EL (cell line): ENCODE measurements at regions not wholly inside any gene's neighbourhood (a gene's known extent, or its start where the extent isn't known, plus 50 kb on each side); places are given as distances from the start of the nearest gene placed in this dataset.
"Not testable (repeated sequence)": the region's sequence is repeated elsewhere in the genome, so short reads cannot be mapped to it uniquely, and the experiment has no call there.

Experiments used
- DNase-seq: peaks from one replicate; pipeline ENCODE4 v3.0.0-alpha.2; 2016

DNA sequence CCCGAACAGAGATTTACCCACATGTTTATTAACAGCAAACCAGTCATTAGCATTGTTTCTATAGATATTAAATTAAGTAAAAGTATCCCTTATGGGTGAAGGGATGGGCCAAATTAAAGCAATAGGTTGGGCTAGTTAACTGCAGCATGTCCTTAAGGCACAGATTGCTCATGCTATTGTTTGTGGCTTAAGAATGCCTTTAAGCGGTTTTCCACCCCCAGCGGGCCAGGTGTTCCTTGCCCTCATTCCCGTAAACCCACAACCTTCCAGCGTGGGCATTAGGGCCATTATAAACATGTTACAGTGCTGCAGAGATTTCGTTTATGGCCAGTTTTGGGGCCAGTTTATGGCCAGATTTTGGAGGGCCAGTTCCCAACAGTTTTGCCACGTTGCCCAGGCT lies 245.3 kb upstream of the PROK2 start:
- not testable (repeated sequence) for DNase-seq

DNA sequence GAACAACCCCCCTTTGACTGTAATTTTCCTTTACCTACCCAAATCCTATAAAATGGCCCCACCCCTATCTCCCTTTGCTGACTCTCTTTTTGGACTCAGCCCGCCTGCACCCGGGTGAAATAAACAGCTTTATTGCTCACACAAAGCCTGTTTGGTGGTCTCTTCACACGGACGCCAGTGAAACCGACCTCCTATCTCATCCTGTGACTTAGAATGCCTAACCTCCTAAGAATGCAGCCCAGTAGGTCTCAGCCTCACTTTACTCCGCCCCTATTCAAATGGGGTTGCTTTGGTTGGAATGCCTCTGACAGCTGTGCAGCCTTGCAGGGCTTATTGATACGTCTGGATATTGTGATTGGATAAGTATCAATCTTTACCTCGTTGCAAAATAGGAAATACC lies 243.8 kb upstream of the PROK2 start:
- DNase-seq = peak; percentile 46

DNA sequence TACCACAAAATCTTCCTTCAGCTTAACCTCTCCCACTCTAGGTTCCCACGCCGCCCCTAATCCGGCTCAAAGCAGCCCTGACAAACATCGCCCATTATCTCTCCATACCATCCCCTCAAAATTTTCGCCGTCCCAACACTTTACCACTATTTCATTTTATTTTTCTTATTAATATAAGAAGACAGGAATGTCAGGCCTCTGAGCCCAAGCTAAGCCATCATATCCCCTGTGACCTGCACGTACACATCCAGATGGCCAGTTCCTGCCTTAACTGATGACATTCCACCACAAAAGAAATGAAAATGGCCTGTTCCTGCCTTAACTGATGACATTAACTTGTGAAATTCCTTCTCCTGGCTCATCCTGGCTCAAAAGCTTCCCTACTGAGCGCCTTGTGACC lies 243.4 kb upstream of the PROK2 start:
- not testable (repeated sequence) for DNase-seq

DNA sequence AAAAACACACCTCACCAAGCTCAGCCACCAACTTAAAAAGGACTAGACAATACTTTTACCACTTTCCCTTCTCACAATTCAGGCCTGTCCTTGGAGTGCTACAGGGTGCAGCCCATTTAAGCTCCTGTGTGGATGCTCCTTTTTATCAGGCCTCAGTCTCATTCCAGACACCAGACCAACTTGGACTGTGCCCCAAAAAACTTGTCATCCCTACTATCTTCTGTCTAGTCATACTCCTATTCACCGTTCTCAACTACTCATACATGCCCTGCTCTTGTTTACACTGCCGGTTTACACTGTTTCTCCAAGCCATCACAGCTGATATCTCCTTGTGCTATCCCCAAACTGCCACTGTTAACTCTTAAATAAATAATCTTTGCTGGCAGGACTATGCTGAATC lies 242.8 kb upstream of the PROK2 start:
- DNase-seq = not testable (repeated sequence)

DNA sequence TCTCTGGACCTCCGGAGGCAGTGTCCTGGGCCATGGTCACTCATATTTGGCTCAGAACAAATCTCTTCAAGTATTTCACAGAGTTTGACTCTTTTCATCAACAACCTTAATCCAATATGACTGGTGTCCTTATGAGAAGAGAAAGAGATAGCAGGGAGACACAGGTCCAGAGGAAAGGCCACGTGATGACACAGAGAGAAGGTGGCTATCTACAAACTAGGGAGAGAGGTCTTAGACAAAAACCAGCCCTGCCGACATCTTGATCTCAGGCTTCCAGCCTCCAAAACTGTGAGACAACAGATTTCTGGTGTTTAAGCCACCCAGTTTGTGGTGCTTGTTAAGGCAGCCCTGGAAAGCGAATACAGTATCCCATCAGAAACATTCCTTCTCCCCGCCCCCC lies 237.1 kb upstream of the PROK2 start:
- DNase-seq = no peak

DNA sequence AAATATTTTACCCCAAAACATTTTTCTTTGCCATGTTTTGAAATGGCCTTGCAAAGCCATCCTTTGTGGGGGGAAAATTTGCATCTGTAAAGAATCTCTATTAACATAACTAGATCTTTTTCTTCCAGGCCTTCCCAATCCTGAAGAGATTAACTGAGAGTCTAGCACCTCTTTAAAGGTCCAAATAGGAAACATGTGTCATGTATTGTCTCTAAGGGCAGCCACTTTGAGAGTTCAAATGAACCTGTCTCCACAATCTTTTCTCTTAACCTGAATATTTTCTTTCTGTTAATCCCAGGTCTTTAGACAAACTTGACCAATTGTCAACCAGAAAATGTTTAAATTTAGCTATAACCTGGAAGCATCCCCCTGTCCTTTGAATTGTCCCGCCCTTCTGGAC lies 236.6 kb upstream of the PROK2 start:
- no peak for DNase-seq

DNA sequence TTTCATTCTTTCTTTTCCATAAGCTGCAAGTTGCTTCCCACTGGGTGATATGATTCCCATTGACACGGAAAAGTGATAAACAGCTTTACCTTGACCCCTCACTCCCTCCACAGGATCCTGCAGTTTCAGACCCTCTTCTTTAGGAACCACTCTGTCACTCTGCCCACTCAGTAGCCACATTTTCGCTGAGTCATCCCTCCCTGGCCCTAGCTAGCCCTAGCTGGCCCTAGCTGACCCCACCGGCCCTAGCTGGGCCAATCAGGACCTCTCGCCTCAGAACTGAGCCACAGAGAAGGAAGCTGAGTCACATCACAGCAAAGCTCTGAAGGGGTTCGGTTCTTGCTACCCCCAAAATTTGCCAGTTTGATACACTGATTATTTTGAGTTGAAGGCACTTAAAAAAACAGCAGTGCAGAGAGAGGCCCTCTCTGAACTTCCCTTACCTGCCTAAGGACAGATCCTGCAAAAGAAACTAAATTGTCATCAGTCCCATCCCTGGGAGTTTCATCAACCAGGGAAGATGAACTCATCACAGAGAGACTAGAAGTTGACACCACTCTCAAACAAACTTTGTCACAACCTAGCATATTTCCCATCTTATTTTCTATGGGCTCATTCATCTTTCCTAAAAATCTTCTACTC lies 233.5 kb upstream of the PROK2 start:
- DNase-seq = peak; percentile 41

DNA sequence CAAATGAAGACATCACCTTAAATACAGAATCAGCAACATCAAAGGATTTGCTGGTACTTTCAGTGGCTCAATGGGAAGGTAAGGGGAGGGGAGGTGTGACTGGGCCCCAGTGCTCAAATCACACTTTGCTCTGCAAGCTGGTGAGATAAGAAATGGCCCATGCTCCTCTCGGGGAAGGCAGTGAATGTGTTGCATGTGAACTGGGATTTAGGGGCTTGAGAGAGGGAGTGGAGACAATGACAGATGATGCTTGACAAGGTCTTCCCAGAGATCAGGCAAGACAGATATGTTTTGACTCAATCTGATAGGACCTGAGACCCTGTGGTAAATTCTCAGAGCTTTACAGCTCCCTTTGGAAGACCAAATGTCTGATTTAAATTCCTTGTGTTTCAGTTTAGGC lies 233.0 kb upstream of the PROK2 start:
- no peak for DNase-seq

DNA sequence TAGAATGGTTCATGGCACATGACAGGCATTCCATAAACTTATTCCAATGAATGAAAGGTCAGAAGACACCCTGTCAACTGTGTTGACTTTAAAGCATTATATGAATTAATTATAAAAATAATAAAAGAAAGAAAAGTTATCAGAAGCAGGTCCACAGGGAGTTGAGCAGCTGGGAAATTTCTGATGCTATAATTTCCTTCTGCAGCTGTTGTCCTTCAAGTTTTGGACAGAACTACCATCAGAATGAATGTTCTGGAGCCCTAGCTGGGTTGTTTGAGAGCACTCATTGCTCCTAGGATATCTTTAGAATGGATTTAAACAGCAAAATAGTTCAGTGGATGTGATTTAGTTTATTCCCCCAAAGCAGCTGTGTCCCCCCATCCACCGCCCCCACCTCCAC lies 232.4 kb upstream of the PROK2 start:
- no peak for DNase-seq

DNA sequence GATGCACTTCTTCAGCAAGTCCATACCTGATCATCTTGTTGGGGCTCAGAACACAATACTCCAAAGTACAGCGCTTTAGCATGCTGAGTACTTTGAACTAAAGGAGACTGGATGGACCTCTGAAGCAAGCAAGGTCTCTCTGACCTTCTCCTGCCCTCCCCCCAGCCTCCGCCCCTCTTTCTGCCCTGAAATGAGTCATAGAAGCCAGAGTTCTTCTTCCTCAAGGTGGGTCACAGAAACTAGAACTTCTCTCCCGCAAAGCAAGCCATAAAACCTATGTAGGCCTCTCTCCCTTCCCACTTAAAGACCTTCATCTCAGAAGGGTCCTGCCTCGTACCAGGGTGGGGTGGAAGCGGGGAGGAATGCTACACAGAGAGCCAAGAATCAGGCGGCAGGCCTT lies 230.5 kb upstream of the PROK2 start:
- no peak for DNase-seq

DNA sequence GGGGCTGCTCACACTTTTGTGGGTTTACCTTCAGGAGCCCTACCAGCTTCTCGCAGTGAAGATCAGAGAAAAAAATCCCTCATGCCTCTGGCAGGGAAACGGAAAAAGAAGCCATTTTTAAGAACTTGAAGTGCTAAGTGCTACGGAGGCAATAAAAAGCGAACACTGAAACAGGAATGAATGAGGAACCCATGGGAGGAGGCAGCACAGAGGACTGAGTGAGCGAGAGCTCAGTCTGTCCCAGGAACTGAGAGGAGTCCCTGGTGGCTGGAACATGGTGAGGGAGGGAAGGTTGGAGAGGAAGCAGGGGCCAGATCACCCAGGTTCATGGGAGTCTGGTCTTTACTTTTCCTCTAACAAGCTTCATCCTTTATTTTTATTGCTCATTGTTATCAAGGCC lies 228.1 kb upstream of the PROK2 start:
- DNase-seq = no peak

DNA sequence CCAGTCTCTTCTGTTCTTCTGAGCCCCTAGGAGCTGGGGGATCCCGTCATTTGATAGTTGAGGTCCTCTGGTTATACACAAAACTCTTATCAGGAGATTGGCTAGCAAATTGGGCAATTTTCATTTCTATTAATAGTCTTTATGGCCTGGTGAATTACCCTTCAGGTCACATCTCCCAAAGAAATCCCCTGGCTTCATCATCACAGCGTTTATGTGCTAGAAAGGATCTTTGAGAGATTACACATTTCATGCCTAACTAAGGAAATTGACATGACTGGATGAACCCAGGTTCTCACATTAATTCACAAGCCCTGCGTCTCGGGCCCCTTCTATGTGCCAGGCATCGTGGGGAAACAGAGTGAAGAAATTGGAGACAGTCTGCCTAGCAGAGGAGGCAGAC lies 227.4 kb upstream of the PROK2 start:
- no peak for DNase-seq

DNA sequence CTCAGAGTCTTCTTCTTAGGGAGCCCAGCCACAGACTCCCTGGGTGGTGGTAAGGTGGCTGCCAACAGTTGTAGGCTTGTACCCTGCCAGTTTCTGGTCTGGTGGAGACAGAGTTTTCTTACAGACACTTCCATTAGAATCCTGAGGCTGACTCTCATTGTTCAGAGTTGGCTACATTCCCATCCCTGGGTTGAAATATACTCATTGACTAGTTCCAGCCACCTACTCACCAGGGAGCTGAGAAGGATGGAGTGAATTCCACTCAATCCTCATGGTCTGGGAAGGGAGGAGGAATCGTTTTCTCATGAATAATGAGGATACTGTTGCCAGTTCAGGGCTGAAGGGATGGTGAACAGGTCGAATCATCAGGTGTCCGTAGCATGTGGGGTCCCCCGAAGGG lies 226.5 kb upstream of the PROK2 start:
- peak; percentile 52 for DNase-seq

DNA sequence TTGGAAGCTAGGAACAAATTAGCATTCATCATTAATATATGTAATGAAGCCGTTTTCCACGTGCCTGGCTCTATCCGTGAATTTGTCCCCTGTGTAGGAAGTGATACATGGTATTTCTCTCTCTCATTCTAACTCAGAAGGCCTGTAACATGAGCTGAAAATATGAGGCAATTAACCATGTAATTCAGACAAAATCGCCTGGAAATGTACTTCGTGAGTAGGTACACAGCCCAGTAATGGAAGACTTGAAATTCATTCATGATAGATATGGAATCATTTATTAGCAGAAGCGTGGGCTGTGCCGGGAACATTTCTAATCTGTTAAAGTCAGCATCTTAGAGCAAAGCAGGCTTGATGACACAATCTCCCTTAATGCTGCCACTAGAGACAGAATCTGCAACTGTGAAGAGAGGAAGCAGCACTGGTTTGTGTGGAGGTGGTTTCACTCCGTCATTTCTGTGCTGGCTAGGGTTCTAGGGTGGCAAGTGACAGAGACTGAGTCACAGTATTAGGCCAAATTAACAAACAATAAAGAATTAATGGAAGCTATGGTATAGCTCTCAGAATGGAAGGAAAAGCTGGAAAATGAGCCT lies 225.0 kb upstream of the PROK2 start:
- no peak for DNase-seq

DNA sequence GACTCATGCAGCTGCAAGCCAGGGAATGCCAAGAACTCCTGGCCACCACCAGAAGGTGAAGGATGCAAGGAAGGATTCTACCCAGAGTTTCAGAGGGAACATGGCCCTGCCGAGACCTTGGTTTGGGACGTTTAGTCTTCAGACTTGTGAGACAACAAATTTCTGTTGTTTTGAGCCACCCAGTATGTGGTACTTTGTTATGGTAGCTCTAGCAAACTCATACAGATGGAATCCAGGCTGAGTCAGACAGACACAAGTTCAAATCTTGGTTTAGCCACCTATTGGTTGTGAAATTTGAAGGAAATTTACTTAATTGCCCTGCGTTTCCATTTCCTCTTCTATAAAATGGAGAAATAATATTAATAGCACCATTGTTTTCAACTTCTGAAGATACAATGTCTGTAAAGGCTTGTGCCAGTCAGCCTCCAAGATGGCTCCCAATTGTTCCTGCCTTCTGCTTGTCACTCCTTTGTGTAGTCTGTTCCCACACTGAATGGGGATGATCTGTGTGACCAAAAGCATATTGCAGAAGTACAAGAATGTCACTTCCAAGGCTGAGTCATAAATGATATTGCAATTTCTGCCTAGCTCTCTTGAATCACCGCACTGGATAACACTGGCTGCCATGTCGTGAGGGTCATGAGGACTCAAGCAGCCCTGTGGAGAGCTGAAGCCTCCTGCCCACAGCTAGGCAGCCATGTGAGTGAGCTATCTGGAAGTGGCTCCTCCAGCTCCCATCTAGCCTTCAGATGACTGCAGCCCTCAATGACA lies 223.5 kb upstream of the PROK2 start:
- peak; percentile 50 for DNase-seq

DNA sequence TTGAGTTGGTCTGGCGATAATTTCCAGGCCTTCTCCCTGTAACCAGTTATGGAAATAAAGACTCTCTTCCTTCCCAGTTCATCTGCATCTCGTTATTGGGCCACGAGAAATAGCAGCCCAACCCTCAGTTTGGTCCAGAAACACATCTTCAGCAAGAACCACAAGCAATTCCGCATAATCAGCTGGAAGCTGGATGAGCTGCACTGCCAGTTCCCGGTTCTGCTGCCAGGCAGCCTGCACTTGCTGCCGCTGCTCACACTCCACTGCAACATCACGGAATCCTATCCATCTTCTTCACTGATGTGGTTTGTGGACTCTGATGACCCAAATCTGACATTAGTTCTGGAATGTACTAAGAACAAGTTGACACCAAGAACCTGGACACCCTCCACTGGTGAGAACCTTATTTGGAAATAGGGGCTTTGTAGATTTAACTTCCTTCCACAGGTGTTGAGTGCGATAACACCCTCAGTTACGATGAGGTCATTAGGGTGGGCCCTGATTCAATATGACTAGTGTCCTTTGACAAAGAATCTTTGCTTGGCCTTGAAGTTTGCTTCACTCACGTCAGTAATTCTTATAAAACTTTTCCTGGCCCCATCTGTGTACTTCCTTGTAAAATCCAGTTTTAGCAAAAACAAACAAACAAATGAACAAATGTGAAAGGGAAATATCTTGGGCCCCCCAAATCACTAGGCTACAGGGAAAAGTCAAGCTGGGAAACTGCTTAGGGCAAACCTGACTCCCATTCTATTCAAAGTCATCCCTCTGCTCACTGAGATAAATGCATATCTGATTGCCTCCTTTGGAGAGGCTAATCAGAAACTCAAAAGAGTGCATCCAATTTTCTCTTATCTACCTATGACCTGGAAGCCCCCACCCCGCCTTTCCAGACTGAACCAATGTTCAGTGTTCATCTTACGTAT lies 221.9 kb upstream of the PROK2 start:
- DNase-seq = no peak

DNA sequence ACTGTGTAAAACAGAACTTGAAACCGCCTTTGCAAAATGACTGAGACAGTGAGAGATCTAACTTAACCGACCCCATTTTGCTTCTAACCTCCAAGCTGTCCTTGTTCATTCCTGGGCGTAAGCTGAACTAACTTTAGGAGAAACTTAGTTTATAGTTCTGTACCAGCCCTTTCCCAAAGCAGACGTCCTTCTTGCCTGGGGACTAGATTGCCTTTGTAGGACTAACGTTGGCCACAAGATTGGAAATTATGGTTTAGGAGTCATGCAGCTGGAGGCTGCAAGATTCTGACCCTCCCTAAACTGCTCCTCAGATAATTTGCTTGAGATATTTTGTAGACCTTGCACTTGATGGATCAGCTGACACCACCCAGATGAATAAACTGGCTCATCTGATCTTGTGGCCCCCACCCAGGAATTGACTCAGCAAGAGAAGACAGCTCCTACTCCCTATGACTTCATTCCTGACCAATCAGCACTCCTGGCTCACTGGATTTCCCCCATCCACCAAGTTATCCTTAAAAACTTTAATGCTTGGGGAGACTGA lies 219.9 kb upstream of the PROK2 start:
- peak; percentile 40 for DNase-seq

DNA sequence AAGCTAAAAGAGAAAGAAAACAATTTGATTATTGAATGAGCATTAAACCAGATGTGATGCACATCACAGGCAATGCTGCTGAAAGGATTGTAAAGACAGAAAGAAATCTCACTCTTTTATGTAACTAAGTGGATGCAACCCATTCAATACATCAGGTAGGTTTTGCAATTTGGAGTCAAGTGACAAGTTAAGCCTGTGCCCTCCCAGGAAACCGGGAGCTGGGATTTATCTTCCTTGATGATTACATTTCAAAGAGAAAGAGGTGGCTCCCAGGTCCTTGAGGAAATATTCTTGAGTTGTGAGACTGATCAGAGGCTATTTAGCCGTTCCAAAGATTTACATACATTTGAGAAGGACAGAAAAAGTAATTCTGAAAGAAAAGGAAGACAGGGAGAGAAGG lies 219.0 kb upstream of the PROK2 start:
- no peak for DNase-seq

DNA sequence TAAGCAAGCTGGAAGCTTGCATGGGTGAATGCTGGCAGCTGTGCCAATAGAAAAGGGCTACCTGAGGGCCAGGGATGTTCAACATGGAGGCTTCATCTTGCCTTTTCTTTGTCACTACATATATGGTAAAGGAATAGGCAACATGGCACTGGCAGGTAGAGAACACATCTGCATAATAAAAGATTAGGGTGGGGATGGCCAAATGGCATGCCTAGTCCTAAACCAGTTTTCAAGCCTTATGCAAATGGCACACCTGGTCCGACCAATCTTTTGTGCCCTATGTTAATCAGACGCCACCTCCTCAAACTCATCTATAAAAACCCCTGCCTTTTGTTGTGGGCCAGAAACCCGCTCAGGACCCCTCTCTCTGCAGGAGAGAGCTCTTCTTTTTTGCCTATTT lies 216.8 kb upstream of the PROK2 start:
- DNase-seq = no peak

DNA sequence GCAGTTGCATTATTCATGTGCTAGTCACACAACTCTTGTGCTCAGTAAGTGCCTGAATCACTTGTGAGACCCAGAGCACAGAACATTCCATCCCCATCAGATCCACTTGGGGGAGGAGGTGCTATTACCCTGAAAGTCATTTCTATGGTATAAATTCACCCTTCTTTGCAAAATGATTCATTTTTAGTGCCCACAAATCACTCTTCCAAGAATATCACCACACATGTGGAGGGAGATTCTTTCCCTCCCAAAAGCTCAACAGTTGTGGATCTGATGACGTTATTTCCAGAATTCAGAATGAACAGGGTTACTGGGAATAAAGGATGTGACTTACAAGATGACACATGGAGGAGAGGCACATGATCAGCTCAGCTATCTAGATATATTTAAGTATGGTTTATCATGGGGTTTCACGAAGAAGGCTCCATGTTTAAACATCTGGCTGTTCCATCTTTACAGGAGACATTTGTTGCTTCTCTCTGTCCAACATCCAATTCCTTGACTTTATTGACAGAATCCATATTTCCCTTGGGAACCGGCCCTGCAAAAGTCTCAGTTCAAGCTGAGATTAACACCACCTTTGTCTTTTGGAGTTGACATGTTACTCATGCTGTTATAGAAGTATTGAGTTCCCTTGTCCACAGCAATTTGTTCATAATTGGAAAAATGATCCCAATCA lies 214.2 kb upstream of the PROK2 start:
- DNase-seq = peak; percentile 95

DNA sequence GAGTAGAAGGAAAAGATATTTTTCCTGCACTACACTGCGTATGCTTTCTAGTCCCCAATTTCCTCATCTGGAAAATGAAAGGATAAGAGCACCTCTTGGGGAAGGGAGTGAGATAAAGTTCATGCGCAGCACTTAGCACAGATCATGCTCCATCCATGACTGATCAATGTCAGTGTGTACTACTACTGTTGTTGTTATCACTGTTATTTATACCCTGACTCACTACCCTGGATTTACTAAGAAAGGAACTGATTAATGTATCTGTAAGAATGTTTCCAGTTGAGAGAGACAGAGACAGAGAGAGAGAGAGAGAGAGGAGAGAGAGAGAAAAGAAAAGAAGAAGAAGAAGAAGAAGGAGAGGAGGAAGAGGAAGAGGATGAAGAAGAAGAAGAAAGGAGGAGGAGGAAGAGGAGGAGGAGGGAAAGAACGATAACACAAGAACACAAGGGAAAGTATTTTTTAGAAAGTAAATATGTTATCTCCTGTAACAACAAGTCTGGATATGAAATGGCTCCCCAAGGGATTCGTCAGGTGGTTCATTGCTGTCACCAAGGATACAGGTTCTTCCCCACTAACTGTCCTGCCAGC lies 212.2 kb upstream of the PROK2 start:
- no peak for DNase-seq

DNA sequence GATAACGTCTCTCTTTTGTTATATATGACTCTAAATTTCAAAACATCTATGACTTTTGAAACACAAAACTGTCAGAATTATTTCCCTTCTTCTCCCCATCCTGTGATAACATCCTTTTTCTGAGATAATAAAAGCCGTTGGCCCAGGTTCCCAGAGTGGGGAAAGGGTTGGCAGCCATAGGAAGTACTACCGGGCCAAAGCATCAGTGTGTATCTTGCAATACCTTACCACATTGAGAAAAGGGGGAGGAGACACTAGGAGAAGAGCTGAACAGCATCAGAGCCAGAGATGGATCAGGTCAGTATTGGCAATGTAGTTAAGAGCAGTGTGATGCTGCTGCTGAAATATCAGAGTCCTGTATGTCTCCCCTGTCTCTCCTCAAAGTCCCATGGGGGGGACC lies 210.0 kb upstream of the PROK2 start:
- no peak for DNase-seq
